SU-DHL-6 (cell line): ENCODE measurements at regions not wholly inside any gene's neighbourhood (a gene's known extent, or its start where the extent isn't known, plus 50 kb on each side); places are given as distances from the start of the nearest gene placed in this dataset.

Experiments used
- H2AFZ ChIP-seq: fragments of 200-600 bp; sonication (generic); 2 replicates; pipeline ENCODE4 v1.6.1; 2014; ENCODE audit warnings: low read depth, mild to moderate bottlenecking, moderate library complexity, mixed read lengths, antibody characterized with exemption, low read length; ENCODE audit not compliant: severe bottlenecking
- H3F3A ChIP-seq: fragments of 200-600 bp; shearing (Covaris generic); 2 replicates; pipeline ENCODE4 v1.6.0; 2016; ENCODE audit warnings: antibody characterized with exemption, mild to moderate bottlenecking; ENCODE audit not compliant: insufficient read depth
- H3K27ac ChIP-seq: fragments of 200-600 bp; sonication (generic); 2 replicates; pipeline ENCODE4 v1.5.1; 2016; ENCODE audit warnings: low read depth, mild to moderate bottlenecking, low read length, moderate library complexity, mixed read lengths
- H3K27me3 ChIP-seq: fragments of 200-600 bp; sonication (generic), shearing (Covaris generic); 2 replicates; pipeline ENCODE4 v1.6.0; 2014; ENCODE audit warnings: mild to moderate bottlenecking, low read length
- H3K36me3 ChIP-seq: fragments of 200-600 bp; sonication (generic); 2 replicates; pipeline ENCODE4 v1.6.1; 2014; ENCODE audit warnings: mild to moderate bottlenecking, low read length, mixed read lengths
- H3K4me2 ChIP-seq: fragments of 300-600, 200-600 bp; shearing (Covaris generic), sonication (generic); 2 replicates; pipeline ENCODE4 v1.6.0; 2014; ENCODE audit warnings: low read length, low read depth, mild to moderate bottlenecking; ENCODE audit not compliant: poor library complexity, severe bottlenecking
- H3K4me3 ChIP-seq: fragments of 200-600 bp; sonication (generic); 2 replicates; pipeline ENCODE4 v1.5.1; 2014; ENCODE audit warnings: antibody characterized with exemption, low read length, mild to moderate bottlenecking, mixed read lengths; ENCODE audit not compliant: insufficient read depth, poor library complexity, severe bottlenecking
- H3K79me2 ChIP-seq: fragments of 200-600 bp; sonication (generic); 2 replicates; pipeline ENCODE4 v1.6.1; 2014; ENCODE audit warnings: mild to moderate bottlenecking, low read length, moderate library complexity; ENCODE audit not compliant: insufficient read depth
- H3K9ac ChIP-seq: fragments of 200-600 bp; sonication (generic); 2 replicates; pipeline ENCODE4 v1.7.0; 2014; ENCODE audit warnings: mild to moderate bottlenecking, low read length
- H3K9me2 ChIP-seq: fragments of 200-600 bp; sonication (generic); replicated peaks from 2 replicates; pipeline ENCODE4 v1.6.1; 2014; ENCODE audit warnings: low read length; ENCODE audit not compliant: insufficient read depth
- H3K9me3 ChIP-seq: fragments of 200-600 bp; sonication (generic); 2 replicates; pipeline ENCODE4 v1.6.1; 2014; ENCODE audit warnings: low read length, mixed read lengths; ENCODE audit not compliant: insufficient read depth
- H4K20me1 ChIP-seq: fragments of 200-600 bp; sonication (generic); 2 replicates; pipeline ENCODE4 v1.6.1; 2014; ENCODE audit warnings: low read depth, mild to moderate bottlenecking, antibody characterized with exemption, low read length, moderate library complexity, mixed read lengths
- EZH2phosphoT487 ChIP-seq: fragments of 200-600 bp; sonication (generic), shearing (Covaris generic); conservative IDR thresholded peaks from 2 replicates; pipeline ENCODE4 v1.6.1; 2018; ENCODE audit warnings: mild to moderate bottlenecking, antibody characterized with exemption, low read length, moderate library complexity, mixed read lengths
- TF ChIP-seq, protein P1 (sequence below): fragments of 200-600 bp; sonication (generic); IDR thresholded peaks from one replicate; pipeline ENCODE4 v1.5.1; 2017; ENCODE audit warnings: antibody characterized with exemption, mild to moderate bottlenecking, low read length, moderate library complexity; ENCODE audit not compliant: insufficient read depth, poor library complexity, severe bottlenecking

DNA sequence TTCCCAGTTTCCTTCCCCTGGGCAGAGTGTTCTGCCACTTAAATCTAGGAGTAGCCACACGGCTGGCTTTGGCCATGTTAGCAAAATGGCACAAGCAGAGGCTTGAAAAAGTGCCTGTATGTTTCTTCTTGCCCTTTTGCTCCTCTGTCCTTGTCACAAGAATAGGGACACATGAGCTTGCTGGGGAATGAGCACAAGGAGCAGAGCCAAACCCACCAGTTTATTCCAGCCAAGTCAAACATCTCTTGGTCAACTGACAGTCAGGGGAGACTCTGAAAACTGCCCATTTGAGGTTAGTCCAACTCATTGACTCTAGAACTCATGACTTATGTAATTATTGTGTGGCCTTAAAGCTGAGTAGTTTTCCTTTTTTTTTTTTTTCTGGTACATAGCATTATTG lies 739.7 kb upstream of the FZD8 start:
- H3K9ac ChIP-seq, result no peak overlapping the region
- no peaks in the 10 kb centered on the region for H4K20me1 ChIP-seq

DNA sequence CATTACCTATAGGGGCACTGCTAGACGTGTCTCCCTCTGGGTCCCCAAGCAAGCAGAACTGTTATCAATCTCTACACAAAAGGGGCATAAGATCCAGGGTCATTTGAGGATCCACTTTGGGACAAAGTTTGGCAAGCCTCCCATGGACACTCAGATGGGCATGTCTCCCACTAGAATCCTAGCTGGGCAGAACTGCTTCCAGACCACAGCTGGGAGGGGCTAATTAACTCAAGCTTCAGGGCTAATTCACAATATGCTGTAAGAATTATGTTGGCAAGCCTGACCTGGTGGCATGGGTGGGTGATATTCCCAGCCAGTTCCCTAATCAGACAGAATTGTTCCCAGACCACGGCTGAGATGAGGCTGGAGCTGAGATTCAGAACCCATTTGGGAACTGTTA lies 738.4 kb upstream of the FZD8 start:
- Histone ChIP-seq H3K79me2 (no peaks in the 10 kb centered on the region), H3K27ac (no peak overlapping the region), H3K9ac (no peak overlapping the region), H3K9me2 (no peaks in the 10 kb centered on the region), H4K20me1 (no peaks in the 10 kb centered on the region), H3F3A (no peaks in the 10 kb centered on the region), H3K9me3 (no peaks in the 10 kb centered on the region), H3K27me3 (no peaks in the 10 kb centered on the region), H2AFZ (no peak overlapping the region), H3K4me3 (no peak overlapping the region), H3K4me2 (no peak overlapping the region), H3K36me3 (no peaks in the 10 kb centered on the region)
- TF ChIP-seq EZH2phosphoT487, result no peak
- TF ChIP-seq, protein P1, sequence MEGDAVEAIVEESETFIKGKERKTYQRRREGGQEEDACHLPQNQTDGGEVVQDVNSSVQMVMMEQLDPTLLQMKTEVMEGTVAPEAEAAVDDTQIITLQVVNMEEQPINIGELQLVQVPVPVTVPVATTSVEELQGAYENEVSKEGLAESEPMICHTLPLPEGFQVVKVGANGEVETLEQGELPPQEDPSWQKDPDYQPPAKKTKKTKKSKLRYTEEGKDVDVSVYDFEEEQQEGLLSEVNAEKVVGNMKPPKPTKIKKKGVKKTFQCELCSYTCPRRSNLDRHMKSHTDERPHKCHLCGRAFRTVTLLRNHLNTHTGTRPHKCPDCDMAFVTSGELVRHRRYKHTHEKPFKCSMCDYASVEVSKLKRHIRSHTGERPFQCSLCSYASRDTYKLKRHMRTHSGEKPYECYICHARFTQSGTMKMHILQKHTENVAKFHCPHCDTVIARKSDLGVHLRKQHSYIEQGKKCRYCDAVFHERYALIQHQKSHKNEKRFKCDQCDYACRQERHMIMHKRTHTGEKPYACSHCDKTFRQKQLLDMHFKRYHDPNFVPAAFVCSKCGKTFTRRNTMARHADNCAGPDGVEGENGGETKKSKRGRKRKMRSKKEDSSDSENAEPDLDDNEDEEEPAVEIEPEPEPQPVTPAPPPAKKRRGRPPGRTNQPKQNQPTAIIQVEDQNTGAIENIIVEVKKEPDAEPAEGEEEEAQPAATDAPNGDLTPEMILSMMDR, result no peak

More for the DNA sequence above, 739.7 kb upstream of the FZD8 start:
- H3K9me3 ChIP-seq, result no peaks in the 10 kb centered on the region
- no peak overlapping the region for H3K27ac ChIP-seq
- H3F3A ChIP-seq, result no peaks in the 10 kb centered on the region
- H3K79me2 ChIP-seq, result no peaks in the 10 kb centered on the region
- no peaks in the 10 kb centered on the region for H3K9me2 ChIP-seq
- no peaks in the 10 kb centered on the region for H3K27me3 ChIP-seq
- no peak overlapping the region for H3K4me2 ChIP-seq
- H3K4me3 ChIP-seq, result no peak overlapping the region
- H2AFZ ChIP-seq, result no peak overlapping the region
- TF ChIP-seq EZH2phosphoT487, result no peak
- TF ChIP-seq, protein P1, result no peak
- no peaks in the 10 kb centered on the region for H3K36me3 ChIP-seq

DNA sequence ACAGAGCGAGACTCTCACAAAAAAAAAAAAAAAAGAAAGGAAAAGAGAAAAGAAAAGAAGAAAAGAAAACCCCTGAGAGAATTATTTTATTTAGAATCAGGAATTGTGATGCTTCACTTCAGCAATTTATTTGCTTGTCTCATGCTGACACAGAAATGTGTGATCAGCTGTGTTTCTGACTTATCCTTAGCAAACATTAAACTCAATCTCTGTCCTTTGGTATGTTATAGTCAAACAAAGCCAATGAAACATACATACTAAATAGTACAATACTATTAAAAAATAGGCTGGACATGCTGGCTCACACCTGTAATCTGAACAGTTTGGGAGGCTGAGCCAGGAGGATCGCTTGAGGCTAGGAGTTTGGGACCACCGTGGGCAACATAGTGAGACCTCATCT lies 733.0 kb upstream of the FZD8 start:
- no peak overlapping the region for H3K4me3 ChIP-seq
- H3F3A ChIP-seq, result no peaks in the 10 kb centered on the region
- H3K27me3 ChIP-seq, result no peaks in the 10 kb centered on the region
- H2AFZ ChIP-seq, result no peak overlapping the region
- H3K9me2 ChIP-seq, result no peaks in the 10 kb centered on the region
- no peak overlapping the region for H3K4me2 ChIP-seq
- H3K9me3 ChIP-seq, result no peaks in the 10 kb centered on the region
- H3K79me2 ChIP-seq, result no peaks in the 10 kb centered on the region
- no peak overlapping the region for H3K27ac ChIP-seq
- no peak overlapping the region for H3K9ac ChIP-seq
- no peaks in the 10 kb centered on the region for H3K36me3 ChIP-seq
- H4K20me1 ChIP-seq, result no peaks in the 10 kb centered on the region
- TF ChIP-seq, protein P1, result no peak
- TF ChIP-seq EZH2phosphoT487, result no peak
